Activated B cell treated with CpG ODN at 0.5 μM for 24 hours (primary cell): ENCODE measurements at regions not wholly inside any gene's neighbourhood (a gene's known extent, or its start where the extent isn't known, plus 50 kb on each side); places are given as distances from the start of the nearest gene placed in this dataset.

Experiments used
- ATAC-seq: fragments of 200-7000 bp; cut with Tn5 transposase; one replicate; pipeline ENCODE4 v1.10.0; 2021; ENCODE audit warnings: low read depth, mild to moderate bottlenecking, moderate library complexity
- CTCF ChIA-PET: fragments of 350-600 bp; sonication (Branson Sonifier 250); formaldehyde crosslinking; loops from one replicate; lab custom pipeline; 2021; ENCODE audit warnings: antibody characterized with exemption; lab: Charles Lee
- POLR2A ChIA-PET: fragments of 350-600 bp; sonication (Branson Sonifier 250); formaldehyde crosslinking; loops from one replicate; lab custom pipeline; 2021; ENCODE audit warnings: antibody characterized with exemption; lab: Charles Lee
- DNase-seq: peaks from one replicate; pipeline ENCODE4 v3.0.0; 2022
- H3K27ac Mint-ChIP-seq: one replicate; pipeline ENCODE4 v1.8.0; 2020; ENCODE audit warnings: mixed read lengths
- H3K27me3 Mint-ChIP-seq: one replicate; pipeline ENCODE4 v1.8.0; 2021; ENCODE audit warnings: mixed read lengths
- H3K36me3 Mint-ChIP-seq: one replicate; pipeline ENCODE4 v1.8.0; 2021; ENCODE audit warnings: low read depth, mixed read lengths
- H3K4me1 Mint-ChIP-seq: one replicate; pipeline ENCODE4 v1.8.0; 2021; ENCODE audit warnings: mixed read lengths
- H3K4me3 Mint-ChIP-seq: one replicate; pipeline ENCODE4 v1.8.0; 2020; ENCODE audit warnings: mild to moderate bottlenecking, mixed read lengths
- H3K9me3 Mint-ChIP-seq: one replicate; pipeline ENCODE4 v1.8.0; 2020; ENCODE audit warnings: mixed read lengths
- intact Hi-C: fragments of 100-400 bp; cut with micrococcal nuclease; formaldehyde crosslinking; loops from one replicate; pipeline ENCODE4 v1.15.1; 2024
- TF ChIP-seq, protein P1 (sequence below): fragments of 200-600 bp; IDR thresholded peaks from one replicate; pipeline ENCODE4 v1.8.0; 2022; ENCODE audit warnings: antibody characterized with exemption, mild to moderate bottlenecking

DNA sequence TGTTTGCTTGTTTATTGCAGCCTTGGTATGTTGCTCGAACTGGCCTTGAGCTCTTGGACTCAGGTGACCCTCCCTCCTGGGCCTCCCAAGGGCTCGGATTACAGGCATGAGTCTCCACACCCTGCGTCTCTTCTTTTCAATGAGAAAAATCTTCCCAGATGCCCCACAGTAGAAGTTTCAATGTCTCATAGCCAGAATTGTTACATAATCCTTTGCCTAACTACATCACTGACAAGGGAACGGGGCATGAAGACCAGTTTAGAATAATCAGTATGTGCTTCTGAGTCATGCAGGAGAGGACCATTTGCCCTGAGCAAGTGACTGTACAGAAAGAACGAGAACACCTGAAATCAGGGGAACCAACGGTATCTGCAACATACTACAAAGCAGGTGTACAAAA lies 61.9 kb upstream of the RBBP6 start:
- peaks cover 7% of the 10 kb centered on the region for H3K4me1 Mint-ChIP-seq
- TF ChIP-seq, protein P1, sequence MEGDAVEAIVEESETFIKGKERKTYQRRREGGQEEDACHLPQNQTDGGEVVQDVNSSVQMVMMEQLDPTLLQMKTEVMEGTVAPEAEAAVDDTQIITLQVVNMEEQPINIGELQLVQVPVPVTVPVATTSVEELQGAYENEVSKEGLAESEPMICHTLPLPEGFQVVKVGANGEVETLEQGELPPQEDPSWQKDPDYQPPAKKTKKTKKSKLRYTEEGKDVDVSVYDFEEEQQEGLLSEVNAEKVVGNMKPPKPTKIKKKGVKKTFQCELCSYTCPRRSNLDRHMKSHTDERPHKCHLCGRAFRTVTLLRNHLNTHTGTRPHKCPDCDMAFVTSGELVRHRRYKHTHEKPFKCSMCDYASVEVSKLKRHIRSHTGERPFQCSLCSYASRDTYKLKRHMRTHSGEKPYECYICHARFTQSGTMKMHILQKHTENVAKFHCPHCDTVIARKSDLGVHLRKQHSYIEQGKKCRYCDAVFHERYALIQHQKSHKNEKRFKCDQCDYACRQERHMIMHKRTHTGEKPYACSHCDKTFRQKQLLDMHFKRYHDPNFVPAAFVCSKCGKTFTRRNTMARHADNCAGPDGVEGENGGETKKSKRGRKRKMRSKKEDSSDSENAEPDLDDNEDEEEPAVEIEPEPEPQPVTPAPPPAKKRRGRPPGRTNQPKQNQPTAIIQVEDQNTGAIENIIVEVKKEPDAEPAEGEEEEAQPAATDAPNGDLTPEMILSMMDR: no peak

DNA sequence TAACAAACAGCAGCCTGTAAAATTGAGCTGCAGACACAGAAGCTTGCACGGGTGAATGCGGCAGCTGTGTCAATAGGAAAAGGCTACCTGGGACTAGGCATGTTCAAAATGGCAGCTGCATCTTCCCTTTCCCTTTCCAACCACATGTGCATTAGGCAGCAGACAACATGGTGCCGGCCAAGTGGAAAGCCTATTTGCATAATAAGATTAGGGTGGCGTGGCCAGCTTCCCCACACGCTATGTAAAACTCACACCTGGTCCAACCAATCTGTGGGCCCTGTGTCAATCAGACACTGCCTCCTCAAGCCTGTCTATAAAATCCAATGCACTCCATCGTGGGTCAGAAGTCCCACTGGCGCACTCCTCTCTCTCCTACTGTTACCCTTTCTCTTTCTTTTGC lies 61.0 kb upstream of the RBBP6 start:
- Mint-ChIP-seq H3K4me3 (no peak overlapping the region), H3K27me3 (peaks cover 17% of the 10 kb centered on the region), H3K36me3 (no peaks in the 10 kb centered on the region), H3K27ac (no peak overlapping the region), H3K9me3 (peaks cover 12% of the 10 kb centered on the region), H3K4me1 (peaks cover 7% of the 10 kb centered on the region)
- ChIA-PET POLR2A (no interaction called here), CTCF (no interaction called here)
- TF ChIP-seq, protein P1: no peak
- no peak for DNase-seq
- no peak for ATAC-seq
- intact Hi-C loops: no loop called here

More for the DNA sequence above, 61.9 kb upstream of the RBBP6 start:
- POLR2A ChIA-PET: no interaction called here
- DNase-seq: no peak
- ATAC-seq: no peak
- H3K27me3 Mint-ChIP-seq: peaks cover 16% of the 10 kb centered on the region
- H3K9me3 Mint-ChIP-seq: peaks cover 13% of the 10 kb centered on the region
- CTCF ChIA-PET: no interaction called here
- H3K36me3 Mint-ChIP-seq: no peaks in the 10 kb centered on the region
- no peak overlapping the region for H3K4me3 Mint-ChIP-seq
- intact Hi-C loops: no loop called here
- no peak overlapping the region for H3K27ac Mint-ChIP-seq

- no peak for DNase-seq
- no peak overlapping the region for H3K4me3 Mint-ChIP-seq
- peaks cover 16% of the 10 kb centered on the region for H3K27me3 Mint-ChIP-seq
- no peak overlapping the region for H3K27ac Mint-ChIP-seq
- no peaks in the 10 kb centered on the region for H3K36me3 Mint-ChIP-seq
- TF ChIP-seq, protein P1: no peak
- ATAC-seq: no peak
- H3K9me3 Mint-ChIP-seq: no peaks in the 10 kb centered on the region
- intact Hi-C loops: no loop called here
- POLR2A ChIA-PET: no interaction called here
- CTCF ChIA-PET: interaction anchor here (1.1 kb wide), 1 partner anchor 412 kb away, joined by 3 read pairs; no protein-coding TSS in a partner anchor
- peaks cover 7% of the 10 kb centered on the region for H3K4me1 Mint-ChIP-seq
Observed at GRCh38 chr16:24482681-24483202, 56.6 kb upstream of the RBBP6 start.

DNA sequence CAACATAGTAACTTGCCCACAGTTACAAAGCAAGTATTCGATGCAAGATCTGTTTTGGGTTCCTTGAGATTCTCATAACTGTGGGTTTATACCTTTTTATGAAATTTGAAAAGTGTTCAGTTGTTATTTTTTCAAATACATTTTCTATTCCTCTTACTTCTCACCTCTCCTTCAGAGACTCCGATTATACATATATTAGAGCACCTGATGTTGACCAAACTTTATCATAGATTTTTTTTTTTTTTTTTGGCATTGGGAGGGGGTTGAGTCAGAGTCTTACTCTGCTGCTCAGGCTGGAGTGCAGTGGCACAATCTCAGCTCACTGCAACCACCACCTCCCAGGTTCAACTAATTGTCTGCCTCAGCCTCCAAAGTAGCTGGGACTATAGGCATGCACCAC lies 51.3 kb upstream of the RBBP6 start:
- H3K9me3 Mint-ChIP-seq: peaks cover 5% of the 10 kb centered on the region
- ChIA-PET CTCF (no interaction called here), POLR2A (no interaction called here)
- TF ChIP-seq, protein P1: no peak
- H3K27ac Mint-ChIP-seq: no peak overlapping the region
- no peak for ATAC-seq
- H3K4me1 Mint-ChIP-seq: no peaks in the 10 kb centered on the region
- intact Hi-C loops: no loop called here
- no peaks in the 10 kb centered on the region for H3K36me3 Mint-ChIP-seq
- DNase-seq: no peak
- peaks cover 20% of the 10 kb centered on the region for H3K27me3 Mint-ChIP-seq
- no peak overlapping the region for H3K4me3 Mint-ChIP-seq
